ENCODE measurements at regions not wholly inside any gene's neighbourhood (a gene's known extent, or its start where the extent isn't known, plus 50 kb on each side); places are given as distances from the start of the nearest gene placed in this dataset.

- DNase-seq (ENCODE audit: low spot score), result no peak
- H3K4me3 ChIP-seq, result no peak overlapping the region
- no peak overlapping the region for H3K27ac ChIP-seq
- TF ChIP-seq CTCF (IDR thresholded peaks at IDR 0.05), result no peak
These were observed 96.9 kb downstream of the ATP6V1G3 start for GRCh38 chr1:198443365-198444233.

GRCh38 chr1:198440842-198441241, 99.6 kb downstream of the ATP6V1G3 start:
- DNase-seq (ENCODE audit: low spot score), result no peak
- Histone ChIP-seq H3K4me3 (no peak overlapping the region), H3K27ac (no peak overlapping the region)
- no peak for TF ChIP-seq CTCF (IDR thresholded peaks at IDR 0.05)

GRCh38 chr1:198437332-198437731, 103.1 kb downstream of the ATP6V1G3 start:
- Histone ChIP-seq H3K4me3 (no peak overlapping the region), H3K27ac (no peak overlapping the region)
- no peak for DNase-seq (ENCODE audit: low spot score)
- TF ChIP-seq CTCF (IDR thresholded peaks at IDR 0.05), result no peak

GRCh38 chr1:198436276-198436675, 104.2 kb downstream of the ATP6V1G3 start:
- Histone ChIP-seq H3K27ac (no peak overlapping the region), H3K4me3 (no peak overlapping the region)
- no peak for TF ChIP-seq CTCF (IDR thresholded peaks at IDR 0.05)
- DNase-seq (ENCODE audit: low spot score), result no peak

- no peak for DNase-seq (ENCODE audit: low spot score)
- Histone ChIP-seq H3K4me3 (no peak overlapping the region), H3K27ac (no peak overlapping the region)
- no peak for TF ChIP-seq CTCF (IDR thresholded peaks at IDR 0.05)
These were observed 105.4 kb downstream of the ATP6V1G3 start for GRCh38 chr1:198435056-198435455.

GRCh38 chr1:198424441-198424840, 116.0 kb downstream of the ATP6V1G3 start:
- TF ChIP-seq CTCF (IDR thresholded peaks at IDR 0.05), result no peak
- no peak for DNase-seq (ENCODE audit: low spot score)
- Histone ChIP-seq H3K4me3 (no peak overlapping the region), H3K27ac (no peak overlapping the region)

GRCh38 chr1:198423673-198424072, 116.8 kb downstream of the ATP6V1G3 start:
- no peak overlapping the region for H3K27ac ChIP-seq
- no peak for DNase-seq (ENCODE audit: low spot score)
- H3K4me3 ChIP-seq, result no peak overlapping the region
- no peak for TF ChIP-seq CTCF (IDR thresholded peaks at IDR 0.05)

Data from coronary artery (tissue), 2 donors.